Peyer's patch (tissue), 4 donors: ENCODE measurements at regions not wholly inside any gene's neighbourhood (a gene's known extent, or its start where the extent isn't known, plus 50 kb on each side); places are given as distances from the start of the nearest gene placed in this dataset.

Experiments
- DNase-seq, 3 donors: peaks; one replicate each; pipeline ENCODE4 v3.0.0-alpha.2; 2017 to 2019
- H3K27ac ChIP-seq, 4 donors: fragments of 200-600 bp; sonication (generic); one replicate each; pipeline ENCODE4 v1.5.1; 2016 to 2019
- H3K27me3 ChIP-seq, 2 donors: fragments of 200-600 bp; sonication (generic); one replicate each; pipeline ENCODE4 v1.5.1; 2019
- H3K36me3 ChIP-seq, 3 donors: fragments of 200-600 bp; sonication (generic); one replicate each; pipeline ENCODE4 v1.5.1; 2016 to 2019
- H3K4me1 ChIP-seq, 4 donors: fragments of 200-600 bp; sonication (generic); one replicate each; pipeline ENCODE4 v1.5.1; 2016 to 2019
- H3K4me3 ChIP-seq, 4 donors: fragments of 200-600 bp; sonication (generic); 1 replicate in 3 of 4; 2 replicates in 1 of 4; pipeline ENCODE4 v1.5.1; 2016 to 2019; ENCODE audit warnings: mild to moderate bottlenecking in 1 of 4
- H3K9me3 ChIP-seq, 4 donors: fragments of 200-600 bp; sonication (generic); one replicate each; pipeline ENCODE4 v1.5.1; 2016 to 2019; ENCODE audit warnings: mild to moderate bottlenecking in 1 of 4
- CTCF ChIP-seq, 6 experiments: fragments of 450-650 bp in 4 of 6; fragments of 200-600 bp in 2 of 6; sonication (generic) in 1 of 6; IDR thresholded peaks; one replicate each; pipeline ENCODE4 v1.5.1; 2017 to 2019; ENCODE audit warnings: antibody characterized with exemption in 6 of 6, mild to moderate bottlenecking in 3 of 6, moderate library complexity in 1 of 6
- POLR2A ChIP-seq, 2 donors: fragments of 450-650 bp; IDR thresholded peaks; one replicate each; pipeline ENCODE4 v1.5.1; 2017; ENCODE audit warnings: antibody characterized with exemption in 2 of 2, mild to moderate bottlenecking in 2 of 2, moderate library complexity in 2 of 2

- Histone ChIP-seq H3K9me3 (no peaks in the 10 kb centered on the region), H3K4me1 (no peaks in the 10 kb centered on the region), H3K27ac (no peak overlapping the region)
Measured at GRCh38 chr16:22753451-22753850, 60.5 kb upstream of the HS3ST2 start.

GRCh38 chr16:22754577-22754976 lies 59.4 kb upstream of the HS3ST2 start:
- no peak for DNase-seq
- TF ChIP-seq CTCF (IDR thresholded peaks at IDR 0.05): no peak
- no peak for TF ChIP-seq POLR2A (IDR thresholded peaks at IDR 0.05)
- H3K4me1 ChIP-seq: no peaks in the 10 kb centered on the region
- no peaks in the 10 kb centered on the region for H3K9me3 ChIP-seq
- no peak overlapping the region for H3K27ac ChIP-seq
- no peaks in the 10 kb centered on the region for H3K27me3 ChIP-seq
- no peak overlapping the region for H3K4me3 ChIP-seq
- no peaks in the 10 kb centered on the region for H3K36me3 ChIP-seq

More at GRCh38 chr16:22753451-22753850, 60.5 kb upstream of the HS3ST2 start:
- no peaks in the 10 kb centered on the region for H3K36me3 ChIP-seq
- no peak for TF ChIP-seq POLR2A (IDR thresholded peaks at IDR 0.05)
- TF ChIP-seq CTCF (IDR thresholded peaks at IDR 0.05): no peak
- no peak overlapping the region for H3K4me3 ChIP-seq
- H3K27me3 ChIP-seq: no peaks in the 10 kb centered on the region
- no peak for DNase-seq

- TF ChIP-seq POLR2A (IDR thresholded peaks at IDR 0.05) (no peak), CTCF (IDR thresholded peaks at IDR 0.05) (no peak)
- H3K4me3 ChIP-seq: no peak overlapping the region
- no peak overlapping the region for H3K27ac ChIP-seq
- DNase-seq: no peak
- H3K36me3 ChIP-seq: no peaks in the 10 kb centered on the region
- no peaks in the 10 kb centered on the region for H3K9me3 ChIP-seq
- no peaks in the 10 kb centered on the region for H3K27me3 ChIP-seq
- no peaks in the 10 kb centered on the region for H3K4me1 ChIP-seq
Measured at GRCh38 chr16:22757202-22757601, 56.8 kb upstream of the HS3ST2 start.

- DNase-seq: no peak
- Histone ChIP-seq H3K4me3 (no peak overlapping the region), H3K36me3 (no peaks in the 10 kb centered on the region), H3K27ac (no peak overlapping the region), H3K9me3 (no peaks in the 10 kb centered on the region), H3K4me1 (no peaks in the 10 kb centered on the region), H3K27me3 (no peaks in the 10 kb centered on the region)
- TF ChIP-seq CTCF (IDR thresholded peaks at IDR 0.05) (no peak), POLR2A (IDR thresholded peaks at IDR 0.05) (no peak)
Measured at GRCh38 chr16:22762486-22762885, 51.5 kb upstream of the HS3ST2 start.

- H3K27me3 ChIP-seq: no peaks in the 10 kb centered on the region
- DNase-seq: no peak
- no peaks in the 10 kb centered on the region for H3K9me3 ChIP-seq
- no peak overlapping the region for H3K27ac ChIP-seq
- no peaks in the 10 kb centered on the region for H3K36me3 ChIP-seq
- no peaks in the 10 kb centered on the region for H3K4me1 ChIP-seq
- TF ChIP-seq CTCF (IDR thresholded peaks at IDR 0.05): no peak
- no peak for TF ChIP-seq POLR2A (IDR thresholded peaks at IDR 0.05)
- no peak overlapping the region for H3K4me3 ChIP-seq
Measured at GRCh38 chr16:22763437-22764080, 50.4 kb upstream of the HS3ST2 start.
